Lower leg skin (tissue), 4 donors: ENCODE measurements at regions not wholly inside any gene's neighbourhood (a gene's known extent, or its start where the extent isn't known, plus 50 kb on each side); places are given as distances from the start of the nearest gene placed in this dataset.

Experiments
- DNase-seq, 2 donors: peaks; one replicate each; pipeline ENCODE4 v3.0.0-alpha.2; 2019; ENCODE audit warnings: low spot score in 2 of 2
- H3K4me3 ChIP-seq: fragments of 200-600 bp; sonication (generic); 2 replicates; pipeline ENCODE4 v1.5.1; 2017; ENCODE audit warnings: mild to moderate bottlenecking, low read depth; ENCODE audit not compliant: poor library complexity, severe bottlenecking
- POLR2A ChIP-seq, 2 donors: fragments of 450-650 bp; IDR thresholded peaks; one replicate each; pipeline ENCODE4 v1.6.1; 2016 to 2017; ENCODE audit warnings: antibody characterized with exemption in 2 of 2, mild to moderate bottlenecking in 1 of 2, moderate library complexity in 1 of 2
- WGBS, 2 donors: methylation state at CpG; one replicate each; pipeline ENCODE4 v1.1.5; 2018; 5-methylcytosine and 5-hydroxymethylcytosine counted together
- intact Hi-C: fragments of 100-400 bp; cut with DNase I; formaldehyde crosslinking; loops from one replicate; pipeline ENCODE4 v1.15.0; 2023; ENCODE audit warnings: low total_unique reads
- TF ChIP-seq, protein P1 (sequence below), 3 donors: fragments of 450-650 bp; IDR thresholded peaks; one replicate each; pipeline ENCODE4 v1.5.1; 2016; ENCODE audit warnings: antibody characterized with exemption in 3 of 3, mild to moderate bottlenecking in 3 of 3, moderate library complexity in 2 of 3

DNA sequence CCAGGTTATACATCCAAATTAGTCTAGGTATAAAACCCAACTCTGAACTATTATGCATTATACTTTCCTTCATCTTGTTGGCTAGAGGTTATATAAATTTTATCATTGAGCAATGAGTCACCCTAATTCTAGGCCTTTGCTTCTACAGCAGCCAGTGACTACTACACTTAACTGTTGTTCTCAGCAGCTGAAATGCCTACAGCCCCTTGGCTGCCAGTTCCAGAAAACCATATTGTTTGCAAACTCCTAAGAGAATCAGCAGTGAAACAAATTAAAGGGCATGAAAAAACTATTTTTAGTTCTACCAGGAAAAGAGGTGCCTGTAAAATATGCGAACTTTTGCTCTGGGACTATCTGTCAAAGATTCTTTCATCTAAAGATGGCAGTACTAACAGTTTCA, 292.8 kb downstream of the FRK start:
- DNase-seq: no peak
- 47 to 48% methylated on average over 1 of the region's 1 CpG for WGBS, 2 donors
- TF ChIP-seq, protein P1, sequence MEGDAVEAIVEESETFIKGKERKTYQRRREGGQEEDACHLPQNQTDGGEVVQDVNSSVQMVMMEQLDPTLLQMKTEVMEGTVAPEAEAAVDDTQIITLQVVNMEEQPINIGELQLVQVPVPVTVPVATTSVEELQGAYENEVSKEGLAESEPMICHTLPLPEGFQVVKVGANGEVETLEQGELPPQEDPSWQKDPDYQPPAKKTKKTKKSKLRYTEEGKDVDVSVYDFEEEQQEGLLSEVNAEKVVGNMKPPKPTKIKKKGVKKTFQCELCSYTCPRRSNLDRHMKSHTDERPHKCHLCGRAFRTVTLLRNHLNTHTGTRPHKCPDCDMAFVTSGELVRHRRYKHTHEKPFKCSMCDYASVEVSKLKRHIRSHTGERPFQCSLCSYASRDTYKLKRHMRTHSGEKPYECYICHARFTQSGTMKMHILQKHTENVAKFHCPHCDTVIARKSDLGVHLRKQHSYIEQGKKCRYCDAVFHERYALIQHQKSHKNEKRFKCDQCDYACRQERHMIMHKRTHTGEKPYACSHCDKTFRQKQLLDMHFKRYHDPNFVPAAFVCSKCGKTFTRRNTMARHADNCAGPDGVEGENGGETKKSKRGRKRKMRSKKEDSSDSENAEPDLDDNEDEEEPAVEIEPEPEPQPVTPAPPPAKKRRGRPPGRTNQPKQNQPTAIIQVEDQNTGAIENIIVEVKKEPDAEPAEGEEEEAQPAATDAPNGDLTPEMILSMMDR (IDR thresholded peaks at IDR 0.05): no peak
- no peak for TF ChIP-seq POLR2A (IDR thresholded peaks at IDR 0.05)
- no peak overlapping the region for H3K4me3 ChIP-seq
- intact Hi-C loops: no loop called here

DNA sequence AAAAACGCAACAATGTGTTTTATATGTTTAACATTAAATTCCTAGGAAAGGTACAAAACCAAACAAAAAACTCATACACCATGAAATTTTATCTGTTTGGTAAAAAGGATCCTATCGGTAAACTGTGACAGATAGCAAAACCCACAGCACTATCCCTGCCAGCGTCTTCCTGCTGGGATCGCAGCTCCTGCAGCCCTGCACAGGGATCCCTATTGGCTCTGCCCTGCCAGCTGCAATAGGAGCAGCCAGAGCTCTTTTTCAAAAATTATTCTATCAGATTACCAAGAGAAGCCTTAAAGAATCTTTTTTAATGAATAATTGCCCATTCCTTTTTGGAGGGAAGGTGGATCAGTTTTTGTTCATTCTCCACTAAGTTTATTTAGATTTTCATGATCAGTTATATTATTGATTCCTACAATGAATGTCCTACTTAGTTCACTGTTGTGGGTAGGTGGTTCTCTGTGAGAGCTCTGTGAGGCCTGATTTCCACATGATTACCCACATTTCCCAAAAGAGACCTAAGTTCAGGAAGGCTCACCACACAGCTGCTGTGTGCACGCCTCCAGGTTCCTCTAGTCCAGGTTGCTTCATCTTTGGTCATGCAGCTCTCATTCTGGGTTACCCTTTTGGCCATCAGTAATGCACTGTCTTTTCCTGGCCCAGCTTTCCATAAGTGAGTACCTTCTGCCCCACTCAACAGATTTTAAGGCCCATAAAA, 293.8 kb downstream of the FRK start:
- H3K4me3 ChIP-seq: no peak overlapping the region

DNA sequence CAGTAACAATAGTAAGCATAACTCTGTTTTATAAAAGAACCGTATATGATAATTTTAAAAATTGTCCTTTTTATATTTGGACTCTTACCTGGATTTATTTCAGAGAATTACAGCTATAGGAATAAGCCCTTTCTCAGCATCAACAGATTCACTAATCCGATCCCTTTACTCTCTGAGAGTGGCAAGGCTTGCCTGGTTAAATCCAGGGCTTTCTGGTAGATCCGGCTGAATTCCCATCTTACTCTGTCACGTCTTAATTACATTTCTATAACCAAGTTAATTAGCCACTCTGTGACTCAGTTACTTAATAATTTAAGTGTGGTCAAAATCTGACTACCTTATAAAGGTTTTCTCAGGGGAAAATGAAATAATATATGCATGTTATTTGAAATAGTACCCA, 294.7 kb downstream of the FRK start:
- WGBS, 2 donors: 83 to 88% methylated on average over 4 of the region's 4 CpGs
- intact Hi-C loops: no loop called here

More for the DNA sequence above, 293.8 kb downstream of the FRK start:
- 91 to 93% methylated on average over 5 of the region's 5 CpGs for WGBS, 2 donors
- no peak for DNase-seq
- intact Hi-C loops: no loop called here
- no peak for TF ChIP-seq POLR2A (IDR thresholded peaks at IDR 0.05)
- TF ChIP-seq, protein P1 (IDR thresholded peaks at IDR 0.05): no peak

DNA sequence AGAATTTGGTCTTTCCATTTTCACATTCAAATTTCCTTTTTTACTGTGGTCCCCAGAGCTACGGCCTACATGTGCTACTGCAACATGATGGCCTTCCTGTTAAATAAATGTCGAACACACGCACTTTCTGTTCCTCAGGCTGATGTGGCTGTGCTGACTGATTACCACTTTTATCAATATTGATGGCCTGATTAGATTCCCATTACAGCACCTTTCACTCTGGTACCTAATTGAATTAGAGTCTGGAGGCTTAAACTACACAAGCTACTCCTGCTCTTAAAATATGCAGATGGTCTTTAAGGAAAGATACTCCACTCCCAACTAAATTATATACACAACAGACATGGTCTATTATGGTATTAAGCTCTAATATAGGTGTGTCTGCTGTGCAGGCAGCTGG, 301.6 kb downstream of the FRK start:
- no peak for TF ChIP-seq POLR2A (IDR thresholded peaks at IDR 0.05)
- TF ChIP-seq, protein P1 (IDR thresholded peaks at IDR 0.05): no peak
- DNase-seq: no peak
- intact Hi-C loops: no loop called here
- WGBS, 2 donors: 92% methylated on average over 3 of the region's 3 CpGs
- no peak overlapping the region for H3K4me3 ChIP-seq

More for the DNA sequence above, 294.7 kb downstream of the FRK start:
- no peak overlapping the region for H3K4me3 ChIP-seq
- no peak for TF ChIP-seq POLR2A (IDR thresholded peaks at IDR 0.05)
- TF ChIP-seq, protein P1 (IDR thresholded peaks at IDR 0.05): no peak
- no peak for DNase-seq

DNA sequence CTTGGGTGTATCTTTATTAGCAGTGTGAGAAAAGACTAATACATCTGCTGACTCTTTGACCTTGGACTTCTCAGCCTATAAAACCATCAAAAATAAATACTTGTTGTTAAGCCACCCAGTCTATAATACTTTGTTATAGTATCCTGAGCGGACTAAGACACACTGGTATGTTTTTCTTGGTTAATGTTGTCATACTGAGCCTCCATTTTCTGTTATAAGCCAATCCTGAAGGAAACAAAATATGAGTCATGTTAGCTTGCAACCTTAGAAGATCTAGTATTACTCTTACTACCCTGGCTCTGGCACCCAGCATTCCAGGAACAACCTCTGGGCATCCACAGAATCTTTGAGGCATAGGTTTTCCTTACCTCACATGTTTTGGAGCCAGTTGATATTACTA, 307.2 kb downstream of the FRK start:
- TF ChIP-seq, protein P1 (IDR thresholded peaks at IDR 0.05): no peak
- no peak for TF ChIP-seq POLR2A (IDR thresholded peaks at IDR 0.05)
- intact Hi-C loops: no loop called here

DNA sequence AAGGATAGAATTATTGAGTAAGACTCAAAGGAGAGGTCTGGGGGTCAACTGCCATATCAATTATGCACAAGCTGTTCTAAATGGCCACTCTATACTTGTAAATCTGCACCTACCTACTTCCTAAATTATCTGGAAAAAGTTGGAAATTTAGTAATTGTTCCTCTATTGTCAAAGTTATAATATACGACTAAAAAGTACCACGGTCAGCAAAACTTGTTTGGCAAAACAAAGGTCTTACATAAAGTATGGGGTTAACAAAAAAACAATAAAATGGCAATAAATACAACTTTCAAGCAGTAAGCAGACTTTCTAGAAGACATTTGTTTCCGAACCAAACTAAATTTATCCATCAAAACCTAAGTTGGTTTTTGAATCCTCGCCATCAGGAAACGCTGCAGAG, 309.7 kb downstream of the FRK start:
- intact Hi-C loops: no loop called here
- no peak for TF ChIP-seq POLR2A (IDR thresholded peaks at IDR 0.05)
- TF ChIP-seq, protein P1 (IDR thresholded peaks at IDR 0.05): no peak
- 76 to 86% methylated on average over 5 of the region's 5 CpGs for WGBS, 2 donors
- DNase-seq: no peak
- no peak overlapping the region for H3K4me3 ChIP-seq

More for the DNA sequence above, 307.2 kb downstream of the FRK start:
- DNase-seq: no peak
- 52 to 58% methylated on average over 1 of the region's 1 CpG for WGBS, 2 donors
- no peak overlapping the region for H3K4me3 ChIP-seq
